GM19351 (cell line): ENCODE measurements at regions not wholly inside any gene's neighbourhood (a gene's known extent, or its start where the extent isn't known, plus 50 kb on each side); places are given as distances from the start of the nearest gene placed in this dataset.
"Not testable (repeated sequence)": the region's sequence is repeated elsewhere in the genome, so short reads cannot be mapped to it uniquely, and the experiment has no call there.

ENCODE experiments used
- ATAC-seq: cut with Tn5 transposase; IDR thresholded peaks from one replicate; pipeline ENCODE4 v1.9.1; 2021; ENCODE audit warnings: mild to moderate bottlenecking, moderate library complexity; ENCODE audit not compliant: unreplicated experiment

- no peak for ATAC-seq
Observed at GRCh38 chr3:5464649-5465048, 277.1 kb downstream of the EDEM1 start.

- ATAC-seq = no peak
Observed at GRCh38 chr3:5465183-5465582, 277.7 kb downstream of the EDEM1 start.

GRCh38 chr3:5466065-5466464, 278.6 kb downstream of the EDEM1 start:
- no peak for ATAC-seq

GRCh38 chr3:5466717-5467116, 279.2 kb downstream of the EDEM1 start:
- ATAC-seq = no peak

GRCh38 chr3:5473471-5473870, 286.0 kb downstream of the EDEM1 start:
- ATAC-seq = no peak

GRCh38 chr3:5476403-5476802, 288.9 kb downstream of the EDEM1 start:
- ATAC-seq = no peak

- no peak for ATAC-seq
Observed at GRCh38 chr3:5479229-5479799, 291.8 kb downstream of the EDEM1 start.

- ATAC-seq = no peak
Observed at GRCh38 chr3:5480190-5480589, 292.7 kb downstream of the EDEM1 start.

GRCh38 chr3:5485427-5485826, 297.9 kb downstream of the EDEM1 start:
- peak; percentile 77 for ATAC-seq

- ATAC-seq = no peak
Observed at GRCh38 chr3:5488771-5489170, 301.3 kb downstream of the EDEM1 start.

GRCh38 chr3:5489536-5489935, 302.0 kb downstream of the EDEM1 start:
- no peak for ATAC-seq

GRCh38 chr3:5494905-5495519, 307.5 kb downstream of the EDEM1 start:
- ATAC-seq = no peak

- ATAC-seq = no peak
Observed at GRCh38 chr3:5497497-5497896, 310.0 kb downstream of the EDEM1 start.

GRCh38 chr3:5498981-5499380, 311.5 kb downstream of the EDEM1 start:
- ATAC-seq = peak; percentile 44

- ATAC-seq = peak; percentile 90
Observed at GRCh38 chr3:5499404-5499803, 311.9 kb downstream of the EDEM1 start.

- ATAC-seq = no peak
Observed at GRCh38 chr3:5503136-5503535, 315.6 kb downstream of the EDEM1 start.

- no peak for ATAC-seq
Observed at GRCh38 chr3:5504135-5504534, 316.6 kb downstream of the EDEM1 start.

- ATAC-seq = no peak
Observed at GRCh38 chr3:5505163-5505562, 317.7 kb downstream of the EDEM1 start.

- ATAC-seq = no peak
Observed at GRCh38 chr3:5505997-5506396, 318.5 kb downstream of the EDEM1 start.

- not testable (repeated sequence) for ATAC-seq
Observed at GRCh38 chr3:5508860-5509259, 321.4 kb downstream of the EDEM1 start.

- no peak for ATAC-seq
Observed at GRCh38 chr3:5510300-5510699, 322.8 kb downstream of the EDEM1 start.

GRCh38 chr3:5517921-5518320, 330.4 kb downstream of the EDEM1 start:
- no peak for ATAC-seq

- no peak for ATAC-seq
Observed at GRCh38 chr3:5520237-5520636, 332.7 kb downstream of the EDEM1 start.
